ENCODE measurements at regions not wholly inside any gene's neighbourhood (a gene's known extent, or its start where the extent isn't known, plus 50 kb on each side); places are given as distances from the start of the nearest gene placed in this dataset.

DNA sequence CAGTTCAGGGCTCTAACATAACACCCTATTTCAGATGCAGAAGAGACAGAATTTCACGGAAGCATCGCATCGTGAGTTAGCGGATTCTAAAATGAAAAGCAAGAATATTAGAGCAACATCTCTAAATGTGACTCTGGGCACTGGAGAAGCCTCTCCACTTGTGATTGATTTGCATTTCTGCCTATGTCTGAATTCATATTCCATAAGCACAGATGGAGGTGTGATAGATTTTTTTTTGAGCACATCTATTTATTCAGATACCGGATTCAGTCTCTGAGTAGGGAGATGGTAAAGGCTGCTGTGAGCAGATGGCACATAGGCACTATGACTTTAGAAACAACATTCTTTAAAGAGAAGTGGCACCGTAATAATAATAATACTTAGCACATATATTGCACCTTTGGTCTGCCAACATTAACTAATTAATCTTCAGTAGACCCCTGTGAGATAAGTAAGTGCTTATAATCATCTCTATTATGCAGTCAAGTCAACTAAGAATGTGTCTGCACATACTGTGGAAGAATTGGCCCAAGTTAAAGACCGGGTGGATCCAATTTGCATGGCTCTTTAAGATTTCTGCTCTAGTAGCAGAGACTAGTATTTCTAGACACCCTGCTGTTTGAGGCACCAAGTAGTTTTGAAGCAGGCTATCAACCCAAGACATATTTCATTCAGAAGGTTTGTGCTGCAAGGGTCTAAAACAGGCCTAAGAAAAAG, 685.0 kb downstream of the CETN3 start:
- H3K4me1 ChIP-seq (ENCODE audit: control insufficient read depth in 1 of 2, insufficient read depth in 1 of 2, low read depth in 1 of 2, low read length in 1 of 2), result no peaks in the 10 kb centered on the region
- no peaks in the 10 kb centered on the region for H3K27me3 ChIP-seq
- no peak overlapping the region for H3K4me3 ChIP-seq (ENCODE audit: low read depth in 1 of 2, low read length in 1 of 2)
- H3K36me3 ChIP-seq, result no peaks in the 10 kb centered on the region
- TF ChIP-seq, protein P1, sequence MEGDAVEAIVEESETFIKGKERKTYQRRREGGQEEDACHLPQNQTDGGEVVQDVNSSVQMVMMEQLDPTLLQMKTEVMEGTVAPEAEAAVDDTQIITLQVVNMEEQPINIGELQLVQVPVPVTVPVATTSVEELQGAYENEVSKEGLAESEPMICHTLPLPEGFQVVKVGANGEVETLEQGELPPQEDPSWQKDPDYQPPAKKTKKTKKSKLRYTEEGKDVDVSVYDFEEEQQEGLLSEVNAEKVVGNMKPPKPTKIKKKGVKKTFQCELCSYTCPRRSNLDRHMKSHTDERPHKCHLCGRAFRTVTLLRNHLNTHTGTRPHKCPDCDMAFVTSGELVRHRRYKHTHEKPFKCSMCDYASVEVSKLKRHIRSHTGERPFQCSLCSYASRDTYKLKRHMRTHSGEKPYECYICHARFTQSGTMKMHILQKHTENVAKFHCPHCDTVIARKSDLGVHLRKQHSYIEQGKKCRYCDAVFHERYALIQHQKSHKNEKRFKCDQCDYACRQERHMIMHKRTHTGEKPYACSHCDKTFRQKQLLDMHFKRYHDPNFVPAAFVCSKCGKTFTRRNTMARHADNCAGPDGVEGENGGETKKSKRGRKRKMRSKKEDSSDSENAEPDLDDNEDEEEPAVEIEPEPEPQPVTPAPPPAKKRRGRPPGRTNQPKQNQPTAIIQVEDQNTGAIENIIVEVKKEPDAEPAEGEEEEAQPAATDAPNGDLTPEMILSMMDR (IDR thresholded peaks at IDR 0.05), result no peak
- H3K9me3 ChIP-seq, result no peaks in the 10 kb centered on the region
- H3K27ac ChIP-seq, result no peak overlapping the region

DNA sequence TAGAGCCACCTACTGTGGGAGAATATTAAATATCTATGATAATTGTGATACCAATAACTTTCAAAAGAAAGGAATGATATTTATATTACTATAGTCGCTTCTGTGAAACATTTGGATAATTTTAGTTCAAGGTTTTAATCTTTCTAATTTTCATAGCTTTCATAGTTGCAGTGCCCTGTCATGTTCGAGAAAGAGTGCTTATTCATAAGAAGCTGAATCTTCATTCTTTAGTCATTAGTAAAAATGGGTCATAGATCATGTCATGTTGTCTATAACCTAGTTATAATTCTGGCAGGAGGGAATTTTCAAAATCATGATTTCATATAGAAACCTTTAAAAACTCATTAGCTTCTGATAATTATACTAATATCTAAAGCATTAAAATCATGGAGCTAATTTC, 685.6 kb downstream of the CETN3 start:
- H3K4me1 ChIP-seq (ENCODE audit: control insufficient read depth in 1 of 2, insufficient read depth in 1 of 2, low read depth in 1 of 2, low read length in 1 of 2), result no peaks in the 10 kb centered on the region
- H3K9me3 ChIP-seq, result no peaks in the 10 kb centered on the region
- TF ChIP-seq, protein P1 (IDR thresholded peaks at IDR 0.05), result no peak
- H3K27me3 ChIP-seq, result no peaks in the 10 kb centered on the region
- no peaks in the 10 kb centered on the region for H3K36me3 ChIP-seq
- no peak overlapping the region for H3K27ac ChIP-seq
- H3K4me3 ChIP-seq (ENCODE audit: low read depth in 1 of 2, low read length in 1 of 2), result no peak overlapping the region

DNA sequence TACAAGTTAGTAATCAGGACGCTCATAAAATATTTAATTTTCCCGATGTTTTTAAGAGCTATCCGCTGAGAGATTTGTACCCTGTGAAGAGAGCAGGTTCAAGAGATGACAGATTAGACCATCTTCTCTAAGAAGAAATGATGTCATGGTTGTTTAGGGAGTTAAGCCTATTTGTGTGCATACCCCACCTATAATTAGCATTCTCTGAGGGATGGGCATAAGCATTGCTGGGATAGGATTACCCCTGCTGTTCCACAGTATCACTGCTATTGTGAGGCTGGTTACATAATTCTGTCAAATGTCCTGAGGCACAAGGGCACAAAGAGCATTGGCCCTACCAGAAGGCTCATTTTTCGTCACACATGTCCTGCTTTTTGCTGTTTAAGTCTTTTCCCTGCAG, 687.0 kb downstream of the CETN3 start:
- Histone ChIP-seq H3K27me3 (no peaks in the 10 kb centered on the region), H3K27ac (no peak overlapping the region), H3K4me1 (ENCODE audit: control insufficient read depth in 1 of 2, insufficient read depth in 1 of 2, low read depth in 1 of 2, low read length in 1 of 2) (no peaks in the 10 kb centered on the region), H3K4me3 (ENCODE audit: low read depth in 1 of 2, low read length in 1 of 2) (no peak overlapping the region), H3K36me3 (no peaks in the 10 kb centered on the region), H3K9me3 (no peaks in the 10 kb centered on the region)
- TF ChIP-seq, protein P1 (IDR thresholded peaks at IDR 0.05), result no peak

DNA sequence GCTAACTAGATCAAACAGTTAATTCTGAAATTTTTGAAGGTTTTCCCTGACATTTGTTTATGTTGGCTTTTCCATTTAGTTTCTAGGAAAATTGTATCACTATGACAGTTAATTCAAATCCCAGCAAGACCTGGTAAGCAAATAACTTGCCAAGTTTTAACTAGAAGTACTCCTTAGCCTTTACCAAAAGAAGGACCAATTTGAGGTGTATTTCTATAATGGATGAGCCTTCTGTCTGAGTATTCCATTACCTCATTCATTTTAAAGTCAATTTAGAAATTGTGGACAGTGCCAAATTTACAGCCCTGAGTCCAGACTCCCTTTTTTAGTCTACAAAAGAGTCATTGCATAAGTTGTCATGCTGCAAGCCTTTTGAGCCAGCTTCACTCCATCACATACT, 687.6 kb downstream of the CETN3 start:
- Histone ChIP-seq H3K4me1 (ENCODE audit: control insufficient read depth in 1 of 2, insufficient read depth in 1 of 2, low read depth in 1 of 2, low read length in 1 of 2) (no peaks in the 10 kb centered on the region), H3K36me3 (no peaks in the 10 kb centered on the region), H3K27me3 (no peaks in the 10 kb centered on the region), H3K27ac (no peak overlapping the region), H3K9me3 (no peaks in the 10 kb centered on the region), H3K4me3 (ENCODE audit: low read depth in 1 of 2, low read length in 1 of 2) (no peak overlapping the region)
- TF ChIP-seq, protein P1 (IDR thresholded peaks at IDR 0.05), result no peak

DNA sequence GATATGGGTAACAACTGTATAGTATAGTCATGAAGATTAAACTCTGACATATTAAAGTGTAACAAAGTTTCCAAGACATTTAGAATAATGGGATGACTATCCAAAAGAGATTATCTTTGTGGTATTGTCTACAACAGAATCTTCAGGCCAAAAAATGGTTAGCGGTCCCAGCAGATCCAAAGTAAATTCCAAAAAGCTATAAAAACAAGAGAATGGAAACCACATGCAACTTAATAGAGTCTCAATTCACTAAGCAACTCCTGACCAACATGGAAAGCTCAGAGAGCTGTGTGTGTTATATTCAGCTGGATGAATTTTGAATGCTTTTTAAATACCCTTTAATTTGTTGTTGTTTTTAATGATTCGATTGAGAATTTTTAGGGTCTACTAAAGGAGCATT, 688.2 kb downstream of the CETN3 start:
- no peak overlapping the region for H3K4me3 ChIP-seq (ENCODE audit: low read depth in 1 of 2, low read length in 1 of 2)
- H3K27ac ChIP-seq, result no peak overlapping the region
- H3K36me3 ChIP-seq, result no peaks in the 10 kb centered on the region
- TF ChIP-seq, protein P1 (IDR thresholded peaks at IDR 0.05), result no peak
- H3K9me3 ChIP-seq, result no peaks in the 10 kb centered on the region
- H3K4me1 ChIP-seq (ENCODE audit: control insufficient read depth in 1 of 2, insufficient read depth in 1 of 2, low read depth in 1 of 2, low read length in 1 of 2), result no peaks in the 10 kb centered on the region
- H3K27me3 ChIP-seq, result no peaks in the 10 kb centered on the region

Data from neutrophil (primary cell).